ENCODE measurements at regions not wholly inside any gene's neighbourhood (a gene's known extent, or its start where the extent isn't known, plus 50 kb on each side); places are given as distances from the start of the nearest gene placed in this dataset.

- Mint-ChIP-seq H3K9me3 (peaks cover 4% of the 10 kb centered on the region), H3K27me3 (ENCODE audit: low read depth) (no peaks in the 10 kb centered on the region), H3K36me3 (ENCODE audit: low read depth) (no peaks in the 10 kb centered on the region), H3K4me3 (no peak overlapping the region), H3K27ac (ENCODE audit: unreplicated experiment) (no peak overlapping the region), H3K4me1 (no peaks in the 10 kb centered on the region)
- no peak for TF ChIP-seq CTCF (conservative IDR thresholded peaks at IDR 0.05)
- no peak for DNase-seq (ENCODE audit: low read depth, low spot score)
These were observed 312.7 kb upstream of the CWC22 start for GRCh38 chr2:180319586-180320405.

DNA sequence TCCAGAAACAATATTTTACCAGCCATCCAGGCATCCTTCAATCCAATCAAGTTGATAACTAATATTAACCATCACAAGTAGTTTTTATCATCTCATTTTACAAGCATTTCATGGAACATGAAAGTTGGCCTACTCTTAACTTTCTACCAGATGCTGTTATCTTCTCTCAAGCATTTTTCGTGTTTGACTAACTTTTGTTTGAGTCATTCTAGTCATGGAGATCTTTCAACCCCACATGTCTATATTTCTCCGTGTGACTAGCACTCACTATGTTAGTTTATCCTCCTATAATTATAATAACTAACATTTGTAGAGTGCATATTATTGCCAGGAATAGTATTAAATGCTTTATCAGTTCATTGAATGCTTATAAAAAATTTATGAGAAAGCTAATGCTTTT lies 307.0 kb upstream of the CWC22 start:
- H3K27ac Mint-ChIP-seq (ENCODE audit: unreplicated experiment): no peak overlapping the region
- H3K9me3 Mint-ChIP-seq: peaks cover 4% of the 10 kb centered on the region
- no peaks in the 10 kb centered on the region for H3K4me1 Mint-ChIP-seq
- H3K36me3 Mint-ChIP-seq (ENCODE audit: low read depth): no peaks in the 10 kb centered on the region
- no peak overlapping the region for H3K4me3 Mint-ChIP-seq
- no peak for DNase-seq (ENCODE audit: low read depth, low spot score)
- TF ChIP-seq CTCF (conservative IDR thresholded peaks at IDR 0.05): no peak
- H3K27me3 Mint-ChIP-seq (ENCODE audit: low read depth): no peaks in the 10 kb centered on the region

DNA sequence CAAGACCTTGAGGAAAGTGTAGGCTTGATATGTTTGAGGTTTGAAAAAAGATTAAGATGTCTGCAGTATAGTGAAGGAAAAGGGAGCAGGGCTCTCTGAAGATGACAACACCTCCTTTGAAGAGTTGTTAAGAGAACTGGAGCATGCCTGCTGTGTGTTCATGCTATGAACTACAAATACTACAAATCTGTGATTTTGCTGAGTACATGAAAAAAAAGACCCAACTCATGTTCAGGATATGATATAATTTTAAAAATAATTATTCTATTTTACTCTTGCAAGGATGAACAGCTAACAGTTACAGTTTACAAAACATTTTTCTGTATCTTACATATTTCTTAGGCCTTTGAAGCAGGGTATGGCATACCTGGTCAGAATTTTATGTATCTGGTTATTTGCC lies 305.4 kb upstream of the CWC22 start:
- no peak overlapping the region for H3K27ac Mint-ChIP-seq (ENCODE audit: unreplicated experiment)
- no peak for TF ChIP-seq CTCF (conservative IDR thresholded peaks at IDR 0.05)
- no peaks in the 10 kb centered on the region for H3K4me1 Mint-ChIP-seq
- no peaks in the 10 kb centered on the region for H3K27me3 Mint-ChIP-seq (ENCODE audit: low read depth)
- no peak overlapping the region for H3K4me3 Mint-ChIP-seq
- DNase-seq (ENCODE audit: low read depth, low spot score): no peak
- no peaks in the 10 kb centered on the region for H3K36me3 Mint-ChIP-seq (ENCODE audit: low read depth)
- H3K9me3 Mint-ChIP-seq: peaks cover 4% of the 10 kb centered on the region

GRCh38 chr2:180307096-180307495 lies 300.0 kb upstream of the CWC22 start:
- Mint-ChIP-seq H3K36me3 (ENCODE audit: low read depth) (no peaks in the 10 kb centered on the region), H3K9me3 (no peaks in the 10 kb centered on the region), H3K4me3 (no peak overlapping the region), H3K27me3 (ENCODE audit: low read depth) (no peaks in the 10 kb centered on the region), H3K27ac (ENCODE audit: unreplicated experiment) (no peak overlapping the region), H3K4me1 (no peaks in the 10 kb centered on the region)
- DNase-seq (ENCODE audit: low read depth, low spot score): no peak
- no peak for TF ChIP-seq CTCF (conservative IDR thresholded peaks at IDR 0.05)

GRCh38 chr2:180306346-180306745 lies 299.2 kb upstream of the CWC22 start:
- no peak for TF ChIP-seq CTCF (conservative IDR thresholded peaks at IDR 0.05)
- Mint-ChIP-seq H3K36me3 (ENCODE audit: low read depth) (no peaks in the 10 kb centered on the region), H3K4me3 (no peak overlapping the region), H3K27me3 (ENCODE audit: low read depth) (no peaks in the 10 kb centered on the region), H3K9me3 (no peaks in the 10 kb centered on the region), H3K27ac (ENCODE audit: unreplicated experiment) (no peak overlapping the region), H3K4me1 (no peaks in the 10 kb centered on the region)
- DNase-seq (ENCODE audit: low read depth, low spot score): no peak
